Caco-2 (cell line): ENCODE measurements at regions not wholly inside any gene's neighbourhood (a gene's known extent, or its start where the extent isn't known, plus 50 kb on each side); places are given as distances from the start of the nearest gene placed in this dataset.

Source experiments
- BruUV-seq: library from RNA; stranded (reverse); fragments of 400-500 nt; replicated peaks from 2 replicates; lab custom pipeline; 2021; lab: Mats Ljungman, UMichigan
- CTCF ChIA-PET: fragments of 300-600 bp; sonication (Branson Sonifier 250); formaldehyde crosslinking; loops from one replicate; lab custom pipeline; 2022; ENCODE audit warnings: antibody characterized with exemption; lab: Charles Lee
- POLR2A ChIA-PET: fragments of 300-600 bp; sonication (Branson Sonifier 250); formaldehyde crosslinking; loops from one replicate; lab custom pipeline; 2022; ENCODE audit warnings: antibody characterized with exemption; lab: Charles Lee
- DNase-seq, 2 experiments: peaks; one replicate each; pipeline versions ENCODE4 v3.0.0 to v3.0.0-alpha.2; 2020 to 2022
- H3K27me3 ChIP-seq: replicated peaks from 2 replicates; pipeline ENCODE4 v1.6.0; 2011; ENCODE audit warnings: low read length; ENCODE audit not compliant: control insufficient read depth, insufficient read depth
- H3K36me3 ChIP-seq: 2 replicates; pipeline ENCODE4 v1.5.1; 2011; ENCODE audit warnings: low read length; ENCODE audit not compliant: control insufficient read depth, insufficient read depth
- H3K4me1 ChIP-seq: fragments of 250-450 bp; sonication (Bioruptor Pico); 2 replicates; pipeline ENCODE4 v1.5.1; 2020; ENCODE audit warnings: mild to moderate bottlenecking
- H3K4me3 ChIP-seq: 2 replicates; pipeline ENCODE4 v1.5.1; 2011; ENCODE audit warnings: low read depth, mild to moderate bottlenecking, control low read depth, low read length
- H3K9me3 ChIP-seq: fragments of 250-450 bp; sonication (Bioruptor Pico); 2 replicates; pipeline ENCODE4 v1.5.1; 2020; ENCODE audit warnings: mild to moderate bottlenecking, moderate library complexity
- H3K27ac Mint-ChIP-seq: one replicate; pipeline ENCODE4 v1.8.0; 2022; ENCODE audit warnings: mixed read lengths; ENCODE audit not compliant: unreplicated experiment
- H3K27me3 Mint-ChIP-seq: one replicate; pipeline ENCODE4 v1.8.0; 2022; ENCODE audit warnings: mixed read lengths; ENCODE audit not compliant: insufficient read depth, unreplicated experiment
- H3K36me3 Mint-ChIP-seq: one replicate; pipeline ENCODE4 v1.8.0; 2022; ENCODE audit warnings: mild to moderate bottlenecking, mixed read lengths; ENCODE audit not compliant: insufficient read depth, unreplicated experiment
- H3K4me1 Mint-ChIP-seq: one replicate; pipeline ENCODE4 v1.8.0; 2022; ENCODE audit warnings: low read depth, mixed read lengths; ENCODE audit not compliant: unreplicated experiment
- H3K4me3 Mint-ChIP-seq: one replicate; pipeline ENCODE4 v1.8.0; 2022; ENCODE audit warnings: mild to moderate bottlenecking, moderate library complexity, mixed read lengths; ENCODE audit not compliant: unreplicated experiment
- H3K9me3 Mint-ChIP-seq: one replicate; pipeline ENCODE4 v1.8.0; 2022; ENCODE audit warnings: mixed read lengths; ENCODE audit not compliant: unreplicated experiment
- CTCF ChIP-seq, 2 experiments: fragments of 200-600 bp in 1 of 2; IDR thresholded peaks; 1 replicate in 1 of 2; 2 replicates in 1 of 2; pipeline versions ENCODE4 v1.5.1 to v1.8.0; 2011 to 2022; ENCODE audit warnings: antibody characterized with exemption in 1 of 2, control low read depth in 1 of 2, inconsistent platforms in 1 of 2, low read depth in 1 of 2, low read length in 1 of 2, mild to moderate bottlenecking in 1 of 2, moderate library complexity in 1 of 2; ENCODE audit not compliant: insufficient read depth in 1 of 2, severe bottlenecking in 1 of 2, unreplicated experiment in 1 of 2
- intact Hi-C: fragments of 100-400 bp; cut with micrococcal nuclease; formaldehyde crosslinking; loops from one replicate; pipeline ENCODE4 v1.10.0; 2022; ENCODE audit not compliant: unreplicated experiment

GRCh38 chr5:67281874-67282273, 85.3 kb upstream of the CD180 start:
- intact Hi-C loops, result no loop called here
- no peak for DNase-seq
- Mint-ChIP-seq H3K36me3 (no peaks in the 10 kb centered on the region), H3K9me3 (peaks cover 26% of the 10 kb centered on the region), H3K4me1 (peaks cover 16% of the 10 kb centered on the region), H3K27ac (no peak overlapping the region), H3K27me3 (no peaks in the 10 kb centered on the region), H3K4me3 (no peak overlapping the region)
- Histone ChIP-seq H3K27me3 (no peaks in the 10 kb centered on the region; the same call in 1 of the 2 replicates), H3K36me3 (no peaks in the 10 kb centered on the region), H3K4me1 (peaks cover 18% of the 10 kb centered on the region; the same call in 1 of the 2 replicates), H3K9me3 (peaks cover 13% of the 10 kb centered on the region), H3K4me3 (no peak overlapping the region)
- ChIA-PET CTCF (no interaction called here), POLR2A (no interaction called here)
- TF ChIP-seq CTCF (IDR thresholded peaks at IDR 0.05; ENCODE audit: insufficient read depth in 1 of 2, low read depth in 1 of 2, low read length in 1 of 2, severe bottlenecking in 1 of 2, unreplicated experiment in 1 of 2), result no peak
- no TSS peak for BruUV-seq

- no TSS peak for BruUV-seq
- H3K27me3 ChIP-seq, result no peaks in the 10 kb centered on the region
- intact Hi-C loops, result no loop called here
- Mint-ChIP-seq H3K4me3 (no peak overlapping the region), H3K27ac (no peak overlapping the region), H3K27me3 (no peaks in the 10 kb centered on the region), H3K4me1 (no peaks in the 10 kb centered on the region), H3K9me3 (peaks cover 15% of the 10 kb centered on the region), H3K36me3 (no peaks in the 10 kb centered on the region)
- no peaks in the 10 kb centered on the region for H3K36me3 ChIP-seq
- no peak for DNase-seq
- CTCF ChIA-PET, result no interaction called here
- H3K9me3 ChIP-seq, result peaks cover 21% of the 10 kb centered on the region
- POLR2A ChIA-PET, result no interaction called here
- no peak overlapping the region for H3K4me3 ChIP-seq
- TF ChIP-seq CTCF (IDR thresholded peaks at IDR 0.05; ENCODE audit: insufficient read depth in 1 of 2, low read depth in 1 of 2, low read length in 1 of 2, severe bottlenecking in 1 of 2, unreplicated experiment in 1 of 2), result no peak
- H3K4me1 ChIP-seq, result peaks cover 8% of the 10 kb centered on the region
These were observed 77.2 kb upstream of the CD180 start for GRCh38 chr5:67273689-67274356.

GRCh38 chr5:67272453-67273130, 76.0 kb upstream of the CD180 start:
- peaks cover 3% of the 10 kb centered on the region for H3K9me3 Mint-ChIP-seq
- no peak overlapping the region for H3K4me3 Mint-ChIP-seq
- ChIA-PET CTCF (no interaction called here), POLR2A (no interaction called here)
- TF ChIP-seq CTCF (IDR thresholded peaks at IDR 0.05; ENCODE audit: insufficient read depth in 1 of 2, low read depth in 1 of 2, low read length in 1 of 2, severe bottlenecking in 1 of 2, unreplicated experiment in 1 of 2), result no peak
- no TSS peak for BruUV-seq
- H3K4me1 Mint-ChIP-seq, result no peaks in the 10 kb centered on the region
- DNase-seq, result no peak
- Histone ChIP-seq H3K4me1 (peaks cover 20% of the 10 kb centered on the region), H3K9me3 (peaks cover 17% of the 10 kb centered on the region), H3K4me3 (no peak overlapping the region), H3K27me3 (no peaks in the 10 kb centered on the region), H3K36me3 (no peaks in the 10 kb centered on the region)
- H3K36me3 Mint-ChIP-seq, result no peaks in the 10 kb centered on the region
- H3K27me3 Mint-ChIP-seq, result no peaks in the 10 kb centered on the region
- intact Hi-C loops, result no loop called here
- H3K27ac Mint-ChIP-seq, result no peak overlapping the region
